ENCODE measurements at regions not wholly inside any gene's neighbourhood (a gene's known extent, or its start where the extent isn't known, plus 50 kb on each side); places are given as distances from the start of the nearest gene placed in this dataset.

GRCh38 chr6:119602215-119603178, 252.9 kb upstream of the MAN1A1 start:
- POLR2A ChIA-PET = no interaction called here
- no peaks in the 10 kb centered on the region for H4K20me1 ChIP-seq (ENCODE audit: insufficient read depth)
- peak overlapping the region in 1 of 2 experiments; percentile 75; a peak in 2 of 4 replicates for H3K27ac ChIP-seq (ENCODE audit: low read depth in 2 of 2, low read length in 1 of 2)

GRCh38 chr6:119598883-119599282, 249.3 kb upstream of the MAN1A1 start:
- POLR2A ChIA-PET = no interaction called here

More at GRCh38 chr6:119602215-119603178, 252.9 kb upstream of the MAN1A1 start:
- Histone ChIP-seq H3K4me1 (ENCODE audit: control insufficient read depth in 1 of 2, insufficient read depth in 2 of 2, low read depth in 1 of 2, low read length in 1 of 2) (peaks cover 0 to 7% of the 10 kb centered on the region in 2 experiments; a peak in 2 of 4 replicates), H3K9me3 (no peaks in the 10 kb centered on the region), H3K36me3 (replicated peaks in 1 of 2; ENCODE audit: control insufficient read depth in 1 of 2, insufficient read depth in 2 of 2, low read length in 1 of 2) (no peaks in the 10 kb centered on the region), H3F3A (replicated peaks; ENCODE audit: insufficient read depth) (peaks cover 8% of the 10 kb centered on the region), H3K4me2 (peak overlapping the region; percentile 47; the same call in 1 of the 2 replicates), H3K4me3 (ENCODE audit: low read depth in 2 of 2, low read length in 1 of 2) (no peak overlapping the region), H3K9ac (peak overlapping the region; percentile 39; the same call in 1 of the 2 replicates), H3K79me2 (ENCODE audit: insufficient read depth) (no peaks in the 10 kb centered on the region), H3K9me2 (no peaks in the 10 kb centered on the region), H3K27me3 (ENCODE audit: insufficient read depth) (no peaks in the 10 kb centered on the region), H2AFZ (ENCODE audit: low read depth) (peak overlapping the region; percentile 53; the same call in 1 of the 2 replicates)
- CTCF ChIA-PET = no interaction called here
- WGBS (ENCODE audit: low lambda C conversion rate) = 57% methylated on average over 3 of the region's 3 CpGs
- TF ChIP-seq PBX3 (IDR thresholded peaks at IDR 0.05) (peak; percentile 79), FOSL2 (IDR thresholded peaks at IDR 0.05; ENCODE audit: borderline replicate concordance, low read depth) (peak; percentile 62), GATA2 (CRISPR knock-in tag; IDR thresholded peaks at IDR 0.05) (no peak), EP300 (IDR thresholded peaks at IDR 0.05; ENCODE audit: borderline replicate concordance in 1 of 2, low read depth in 1 of 2, low read length in 1 of 2) (peak in 1 of 2 experiments; percentile 79; a peak in 2 of 4 replicates), JUND (IDR thresholded peaks at IDR 0.05) (peak; percentile 62), SMC3 (IDR thresholded peaks at IDR 0.05; ENCODE audit: low read depth, low read length) (no peak), MEF2A (IDR thresholded peaks at IDR 0.05; ENCODE audit: borderline replicate concordance, low read depth) (peak; percentile 56; the same call in 1 of the 2 replicates), TCF12 (IDR thresholded peaks at IDR 0.05) (peak; percentile 74)
- no peak for DNase-seq

More at GRCh38 chr6:119598883-119599282, 249.3 kb upstream of the MAN1A1 start:
- H2AFZ ChIP-seq (ENCODE audit: low read depth) = no peak overlapping the region
- peaks cover 0 to 7% of the 10 kb centered on the region in 2 experiments; a peak in 2 of 4 replicates for H3K4me1 ChIP-seq (ENCODE audit: control insufficient read depth in 1 of 2, insufficient read depth in 2 of 2, low read depth in 1 of 2, low read length in 1 of 2)
- no peaks in the 10 kb centered on the region for H3K36me3 ChIP-seq (replicated peaks in 1 of 2; ENCODE audit: control insufficient read depth in 1 of 2, insufficient read depth in 2 of 2, low read length in 1 of 2)
- H3K27me3 ChIP-seq (ENCODE audit: insufficient read depth) = no peaks in the 10 kb centered on the region
- H3K9me2 ChIP-seq = no peaks in the 10 kb centered on the region
- H3K9ac ChIP-seq = no peak overlapping the region
- no peak overlapping the region for H3K27ac ChIP-seq (ENCODE audit: low read depth in 2 of 2, low read length in 1 of 2)
- no peak overlapping the region for H3K4me2 ChIP-seq
- DNase-seq = no peak
- no peaks in the 10 kb centered on the region for H3K9me3 ChIP-seq
- WGBS (ENCODE audit: low lambda C conversion rate) = 79% methylated on average over 2 of the region's 2 CpGs
- TF ChIP-seq FOXM1 (IDR thresholded peaks at IDR 0.05; ENCODE audit: low read depth) (no peak), ELF1 (IDR thresholded peaks at IDR 0.05) (no peak), FOSL2 (IDR thresholded peaks at IDR 0.05; ENCODE audit: borderline replicate concordance, low read depth) (no peak), EZH2phosphoT487 (IDR thresholded peaks at IDR 0.05; ENCODE audit: borderline replicate concordance, low read depth) (no peak), PBX3 (IDR thresholded peaks at IDR 0.05) (no peak), YY1 (IDR thresholded peaks at IDR 0.05; ENCODE audit: low read depth) (no peak), NFIC (IDR thresholded peaks at IDR 0.05; ENCODE audit: borderline replicate concordance) (no peak), FOXJ3 (CRISPR knock-in tag; IDR thresholded peaks at IDR 0.05) (no peak), SIN3A (IDR thresholded peaks at IDR 0.05; ENCODE audit: borderline replicate concordance, low read depth, low read length) (no peak), IRF3 (IDR thresholded peaks at IDR 0.05; ENCODE audit: low read depth, low read length) (no peak), RAD21 (IDR thresholded peaks at IDR 0.05; ENCODE audit: low read length) (no peak), CHD2 (IDR thresholded peaks at IDR 0.05; ENCODE audit: low read length, partially characterized antibody) (no peak), TAF1 (IDR thresholded peaks at IDR 0.05; ENCODE audit: borderline replicate concordance, low read depth, low read length) (no peak), GATA2 (CRISPR knock-in tag; IDR thresholded peaks at IDR 0.05) (no peak), MXI1 (IDR thresholded peaks at IDR 0.05; ENCODE audit: low read depth, low read length) (no peak), POLR2AphosphoS5 (IDR thresholded peaks at IDR 0.05; ENCODE audit: low read depth, low read length) (no peak)
- H4K20me1 ChIP-seq (ENCODE audit: insufficient read depth) = no peaks in the 10 kb centered on the region
- H3F3A ChIP-seq (replicated peaks; ENCODE audit: insufficient read depth) = peaks cover 8% of the 10 kb centered on the region
- CTCF ChIA-PET = no interaction called here
- H3K4me3 ChIP-seq (ENCODE audit: low read depth in 2 of 2, low read length in 1 of 2) = no peak overlapping the region
- no peaks in the 10 kb centered on the region for H3K79me2 ChIP-seq (ENCODE audit: insufficient read depth)
